Colonic mucosa (tissue), 4 donors: ENCODE measurements at regions not wholly inside any gene's neighbourhood (a gene's known extent, or its start where the extent isn't known, plus 50 kb on each side); places are given as distances from the start of the nearest gene placed in this dataset.

Source experiments
- DNase-seq: peaks from one replicate; pipeline ENCODE4 v3.0.0-alpha.2; 2020
- H3K27ac ChIP-seq: fragments of 200-600 bp; one replicate; pipeline ENCODE4 v1.8.0; 2021
- H3K27me3 ChIP-seq: fragments of 200-600 bp; one replicate; pipeline ENCODE4 v1.8.0; 2021
- H3K36me3 ChIP-seq: fragments of 200-600 bp; one replicate; pipeline ENCODE4 v1.8.0; 2021
- H3K4me1 ChIP-seq: fragments of 200-600 bp; one replicate; pipeline ENCODE4 v1.8.0; 2021; ENCODE audit warnings: mild to moderate bottlenecking
- H3K4me3 ChIP-seq: fragments of 200-600 bp; one replicate; pipeline ENCODE4 v1.8.0; 2021
- H3K9ac ChIP-seq, 2 donors: one replicate each; pipeline ENCODE4 v1.7.0; 2013; ENCODE audit warnings: control low read depth in 2 of 2, low read depth in 2 of 2, low read length in 2 of 2
- H3K9me3 ChIP-seq: fragments of 200-600 bp; one replicate; pipeline ENCODE4 v1.8.0; 2021
- CTCF ChIP-seq: fragments of 200-600 bp; IDR thresholded peaks from one replicate; pipeline ENCODE4 v1.8.0; 2022; ENCODE audit warnings: antibody characterized with exemption, mild to moderate bottlenecking
- intact Hi-C: fragments of 100-400 bp; cut with DNase I; formaldehyde crosslinking; loops from one replicate; pipeline ENCODE4 v1.14.1; 2022
- donor health status: healthy.
- donor health status: DM: no; HTN: no; CAD: no.
- donor health status: DM: no; HTN: no; CAD: no.

- intact Hi-C loops, result no loop called here
- Histone ChIP-seq H3K4me1 (no peaks in the 10 kb centered on the region), H3K9me3 (no peaks in the 10 kb centered on the region), H3K27ac (no peak overlapping the region), H3K9ac (no peak overlapping the region), H3K4me3 (no peak overlapping the region), H3K36me3 (no peaks in the 10 kb centered on the region), H3K27me3 (no peaks in the 10 kb centered on the region)
- TF ChIP-seq CTCF, result no peak
- no peak for DNase-seq
Measured at GRCh38 chr6:125678601-125679000, 70.8 kb upstream of the HEY2 start.

- intact Hi-C loops, result no loop called here
- DNase-seq, result no peak
- no peak overlapping the region for H3K4me3 ChIP-seq
- TF ChIP-seq CTCF, result no peak
- H3K9me3 ChIP-seq, result no peaks in the 10 kb centered on the region
- no peak overlapping the region for H3K27ac ChIP-seq
- no peaks in the 10 kb centered on the region for H3K36me3 ChIP-seq
- H3K9ac ChIP-seq, result no peak overlapping the region
- no peaks in the 10 kb centered on the region for H3K4me1 ChIP-seq
- H3K27me3 ChIP-seq, result no peaks in the 10 kb centered on the region
Measured at GRCh38 chr6:125679128-125679527, 70.3 kb upstream of the HEY2 start.

- intact Hi-C loops, result no loop called here
Measured at GRCh38 chr6:125679651-125680050, 69.8 kb upstream of the HEY2 start.

GRCh38 chr6:125682939-125683338 lies 66.5 kb upstream of the HEY2 start:
- no peak for DNase-seq
- Histone ChIP-seq H3K9ac (no peak overlapping the region), H3K4me1 (no peaks in the 10 kb centered on the region), H3K27ac (no peak overlapping the region), H3K4me3 (no peak overlapping the region), H3K9me3 (no peaks in the 10 kb centered on the region), H3K36me3 (no peaks in the 10 kb centered on the region), H3K27me3 (no peaks in the 10 kb centered on the region)
- no peak for TF ChIP-seq CTCF
- intact Hi-C loops, result no loop called here

More at GRCh38 chr6:125679651-125680050, 69.8 kb upstream of the HEY2 start:
- Histone ChIP-seq H3K36me3 (no peaks in the 10 kb centered on the region), H3K9ac (no peak overlapping the region), H3K9me3 (no peaks in the 10 kb centered on the region), H3K27me3 (no peaks in the 10 kb centered on the region), H3K4me3 (no peak overlapping the region), H3K27ac (no peak overlapping the region), H3K4me1 (no peaks in the 10 kb centered on the region)
- DNase-seq, result no peak
- TF ChIP-seq CTCF, result no peak

GRCh38 chr6:125688138-125688537 lies 61.3 kb upstream of the HEY2 start:
- DNase-seq, result no peak
- H3K27ac ChIP-seq, result no peak overlapping the region
- no peak overlapping the region for H3K9ac ChIP-seq
- intact Hi-C loops, result no loop called here
- H3K36me3 ChIP-seq, result no peaks in the 10 kb centered on the region
- H3K4me3 ChIP-seq, result no peak overlapping the region
- TF ChIP-seq CTCF, result no peak
- H3K9me3 ChIP-seq, result no peaks in the 10 kb centered on the region
- no peaks in the 10 kb centered on the region for H3K4me1 ChIP-seq
- H3K27me3 ChIP-seq, result no peaks in the 10 kb centered on the region

- Histone ChIP-seq H3K4me3 (no peak overlapping the region), H3K4me1 (no peaks in the 10 kb centered on the region), H3K36me3 (no peaks in the 10 kb centered on the region), H3K9me3 (no peaks in the 10 kb centered on the region), H3K27ac (no peak overlapping the region), H3K27me3 (no peaks in the 10 kb centered on the region), H3K9ac (no peak overlapping the region)
- TF ChIP-seq CTCF, result no peak
- no peak for DNase-seq
- intact Hi-C loops, result no loop called here
Measured at GRCh38 chr6:125693480-125693879, 56.0 kb upstream of the HEY2 start.
